Mammary epithelial cell (primary cell): ENCODE measurements at regions not wholly inside any gene's neighbourhood (a gene's known extent, or its start where the extent isn't known, plus 50 kb on each side); places are given as distances from the start of the nearest gene placed in this dataset.
A peak's percentile ranks its signal among the peaks of the same experiment; 100 is the strongest.

Source experiments
- CTCF ChIP-seq, 2 donors: IDR thresholded peaks in 1 of 2; conservative IDR thresholded peaks in 1 of 2; 2 replicates each; pipeline ENCODE4 v1.5.1; 2011 to 2012; ENCODE audit warnings: inconsistent platforms in 2 of 2, low read length in 2 of 2, mild to moderate bottlenecking in 2 of 2, control low read depth in 1 of 2, low read depth in 1 of 2; ENCODE audit not compliant: insufficient read depth in 1 of 2; ENCODE audit errors: extremely low read depth in 1 of 2
- EZH2 ChIP-seq: IDR thresholded peaks from 2 replicates; pipeline ENCODE4 v1.6.1; 2012; ENCODE audit warnings: low read length, inconsistent platforms, borderline replicate concordance

GRCh38 chr2:57453945-57454344 is 592.7 kb upstream of the VRK2 start:
- TF ChIP-seq CTCF (conservative IDR thresholded peaks at IDR 0.05 in 1 of 2, IDR thresholded peaks at IDR 0.05 in 1 of 2; ENCODE audit: extremely low read depth in 1 of 2, insufficient read depth in 1 of 2, low read depth in 1 of 2, low read length in 2 of 2): peak; percentile 21 to 22
- no peak for TF ChIP-seq EZH2
